GM12878 (cell line): ENCODE measurements at regions not wholly inside any gene's neighbourhood (a gene's known extent, or its start where the extent isn't known, plus 50 kb on each side); places are given as distances from the start of the nearest gene placed in this dataset.

Source experiments
- ATAC-seq: fragments of 200-7000 bp; cut with Tn5 transposase; 3 replicates; pipeline ENCODE4 v1.9.1; 2020; ENCODE audit warnings: mild to moderate bottlenecking, moderate library complexity
- BruUV-seq: library from RNA; stranded (reverse); fragments of 400-500 nt; replicated peaks from 2 replicates; lab custom pipeline; 2021; lab: Mats Ljungman, UMichigan
- CTCF ChIA-PET: fragments of 300-600 bp; sonication (Branson Sonifier 250); formaldehyde crosslinking; extraction: SDS; loops from one replicate; lab custom pipeline; 2021; ENCODE audit warnings: inconsistent platforms; lab: Yijun Ruan, JAX
- POLR2A ChIA-PET: fragments of 350-600 bp; formaldehyde crosslinking; extraction: SDS; loops from one replicate; lab custom pipeline; 2021; ENCODE audit warnings: inconsistent platforms; lab: Charles Lee
- RAD21 ChIA-PET: fragments of 300-600 bp; sonication (Branson Sonifier 250); formaldehyde crosslinking; loops from one replicate; lab custom pipeline; 2023; ENCODE audit warnings: antibody characterized with exemption; ENCODE audit not compliant: unreplicated experiment; lab: Charles Lee
- SMC1A ChIA-PET: fragments of 300-600 bp; sonication (Branson Sonifier 250); formaldehyde crosslinking; loops from one replicate; lab custom pipeline; 2023; ENCODE audit not compliant: unreplicated experiment, uncharacterized antibody; lab: Charles Lee
- DNase-seq: peaks from one replicate; pipeline ENCODE4 v3.0.0-alpha.2; 2011; ENCODE audit warnings: low read depth, low spot score
- FAIRE-seq: peaks from 3 replicates; lab custom pipeline; 2011; peaks lifted over from hg19 to GRCh38; lab: Jason Lieb, UNC
- H2AFZ ChIP-seq: 2 replicates; pipeline ENCODE4 v1.6.0; 2011; ENCODE audit warnings: low read depth, low read length, control low read depth; ENCODE audit not compliant: control insufficient read depth
- H3K27ac ChIP-seq: 2 replicates; pipeline ENCODE4 v1.5.1; 2011; ENCODE audit warnings: control low read depth; ENCODE audit not compliant: control insufficient read depth, insufficient read depth
- H3K27me3 ChIP-seq, 2 experiments: replicated peaks in 1 of 2; 2 replicates each; pipeline versions ENCODE4 v1.6.0 to v1.6.1; 2011; ENCODE audit warnings: low read length in 1 of 2; ENCODE audit not compliant: control insufficient read depth in 2 of 2, insufficient read depth in 2 of 2
- H3K36me3 ChIP-seq, 2 experiments: 2 replicates each; pipeline ENCODE4 v1.5.1; 2011; ENCODE audit warnings: low read length in 1 of 2; ENCODE audit not compliant: control insufficient read depth in 2 of 2, insufficient read depth in 2 of 2
- H3K4me1 ChIP-seq: 2 replicates; pipeline ENCODE4 v1.6.1; 2011; ENCODE audit warnings: mild to moderate bottlenecking, low read length, moderate library complexity, mixed read lengths; ENCODE audit not compliant: control insufficient read depth, insufficient read depth
- H3K4me2 ChIP-seq: 2 replicates; pipeline ENCODE4 v1.6.0; 2011; ENCODE audit warnings: control low read depth; ENCODE audit not compliant: control insufficient read depth, insufficient read depth
- H3K4me3 ChIP-seq: fragments of 200-600 bp; sonication (generic); 2 replicates; pipeline ENCODE4 v1.5.1; 2016
- H3K79me2 ChIP-seq: 2 replicates; pipeline ENCODE4 v1.6.0; 2011; ENCODE audit warnings: low read length; ENCODE audit not compliant: control insufficient read depth, insufficient read depth
- H3K9ac ChIP-seq: 2 replicates; pipeline ENCODE4 v1.8.0; 2011; ENCODE audit warnings: low read length, control low read depth, mixed read lengths; ENCODE audit not compliant: control insufficient read depth, insufficient read depth
- H3K9me3 ChIP-seq: replicated peaks from 3 replicates; pipeline ENCODE4 v1.5.1; 2011; ENCODE audit warnings: mild to moderate bottlenecking, low read length; ENCODE audit not compliant: control insufficient read depth, insufficient read depth
- H4K20me1 ChIP-seq: 2 replicates; pipeline ENCODE4 v1.6.0; 2011; ENCODE audit not compliant: control insufficient read depth, insufficient read depth
- ATF7 ChIP-seq: fragments of 450-650 bp; IDR thresholded peaks from 2 replicates; pipeline ENCODE4 v1.6.1; 2016; ENCODE audit warnings: low read depth, mild to moderate bottlenecking
- CTCF ChIP-seq, 3 experiments: IDR thresholded peaks in 2 of 3; conservative IDR thresholded peaks in 1 of 3; 2 replicates each; pipeline ENCODE4 v1.5.1; 2011; ENCODE audit warnings: low read depth in 3 of 3, low read length in 3 of 3, mild to moderate bottlenecking in 3 of 3, control low read depth in 2 of 3, moderate library complexity in 2 of 3, inconsistent platforms in 1 of 3, mixed read lengths in 1 of 3; ENCODE audit not compliant: control insufficient read depth in 2 of 3, insufficient read depth in 1 of 3; ENCODE audit errors: extremely low read depth in 1 of 3
- EED ChIP-seq: sonication (generic); IDR thresholded peaks from 2 replicates; pipeline ENCODE4 v1.6.1; 2016; ENCODE audit warnings: antibody characterized with exemption, low read depth
- KAT2A ChIP-seq: conservative IDR thresholded peaks from 2 replicates; pipeline ENCODE4 v1.6.1; 2011; ENCODE audit warnings: low read depth, low read length; ENCODE audit not compliant: control insufficient read depth
- KDM1A ChIP-seq: fragments of 200-600 bp; sonication (generic); IDR thresholded peaks from 2 replicates; pipeline ENCODE4 v1.6.1; 2016; ENCODE audit warnings: borderline replicate concordance
- RELB ChIP-seq: fragments of 450-650 bp; IDR thresholded peaks from 2 replicates; pipeline ENCODE4 v1.6.1; 2017; ENCODE audit warnings: low read depth, mild to moderate bottlenecking, moderate library complexity
- SMC3 ChIP-seq: IDR thresholded peaks from 2 replicates; pipeline ENCODE4 v1.6.1; 2011; ENCODE audit warnings: low read length, improper control_type of control experiment, borderline replicate concordance
- SUPT20H ChIP-seq: IDR thresholded peaks from 2 replicates; pipeline ENCODE4 v1.6.1; 2011; ENCODE audit warnings: low read depth, mild to moderate bottlenecking, low read length, moderate library complexity, borderline replicate concordance; ENCODE audit not compliant: control insufficient read depth
- TAF1 ChIP-seq: IDR thresholded peaks from 2 replicates; pipeline ENCODE4 v1.6.1; 2011; ENCODE audit warnings: mild to moderate bottlenecking, low read depth, low read length, borderline replicate concordance
- TCF7 ChIP-seq: IDR thresholded peaks from 2 replicates; pipeline ENCODE4 v1.6.1; 2014; ENCODE audit warnings: antibody characterized with exemption, borderline replicate concordance
- WRNIP1 ChIP-seq: IDR thresholded peaks from 2 replicates; pipeline ENCODE4 v1.6.1; 2011; ENCODE audit warnings: low read depth, low read length, improper control_type of control experiment, borderline replicate concordance
- ZNF24 ChIP-seq: fragments of 450-650 bp; IDR thresholded peaks from 2 replicates; pipeline ENCODE4 v1.6.1; 2017; ENCODE audit warnings: antibody characterized with exemption, mild to moderate bottlenecking
- ZZZ3 ChIP-seq: IDR thresholded peaks from 2 replicates; pipeline ENCODE4 v1.6.1; 2011; ENCODE audit warnings: low read depth; ENCODE audit not compliant: control insufficient read depth, insufficient read length
- in situ Hi-C: fragments of 300-500 bp; cut with MboI; formaldehyde crosslinking; loops from 9 replicates; pipeline ENCODE4 v1.14.3; 2018; ENCODE audit warnings: mixed read lengths
- intact Hi-C: fragments of 100-400 bp; cut with micrococcal nuclease; formaldehyde crosslinking; loops from one replicate; pipeline ENCODE4 v1.14.2; 2022; ENCODE audit not compliant: unreplicated experiment

GRCh38 chr9:73682789-73683188 lies 531.1 kb downstream of the ANXA1 start:
- H3K9me3 ChIP-seq = no peaks in the 10 kb centered on the region
- RAD21 ChIA-PET = interaction anchor here (0.6 kb wide), 1 partner anchor 849 kb away, joined by 3 read pairs; no protein-coding TSS in a partner anchor
- POLR2A ChIA-PET = no interaction called here
- H3K27me3 ChIP-seq = no peaks in the 10 kb centered on the region
- TF ChIP-seq TCF7 (no peak), WRNIP1 (no peak), KDM1A (no peak), ZNF24 (no peak)
- no peaks in the 10 kb centered on the region for H3K79me2 ChIP-seq
- no TSS peak for BruUV-seq
- SMC1A ChIA-PET = interaction anchor here (1.4 to 2.7 kb wide), 2 partner anchors 482 to 696 kb away, joined by 5 to 14 read pairs; no protein-coding TSS in a partner anchor
- FAIRE-seq = no peak
- no peaks in the 10 kb centered on the region for H3K36me3 ChIP-seq
- no peak for ATAC-seq
- DNase-seq = no peak
- H3K4me3 ChIP-seq = no peak overlapping the region
- H3K27ac ChIP-seq = no peak overlapping the region
- no peak overlapping the region for H3K9ac ChIP-seq
- no peak overlapping the region for H3K4me2 ChIP-seq
- CTCF ChIA-PET = interaction anchor here (0.6 to 2.8 kb wide), 6 partner anchors 332 to 1061 kb away, joined by 3 to 15 read pairs (median 6); no protein-coding TSS in a partner anchor
- H4K20me1 ChIP-seq = no peaks in the 10 kb centered on the region
- in situ Hi-C loops = loop anchor here (10.0 to 25.0 kb wide), 3 partner anchors 702 to 1055 kb away; no protein-coding TSS in a partner anchor
- no peak overlapping the region for H2AFZ ChIP-seq
- intact Hi-C loops = loop anchor here (2.0 kb wide), 1 partner anchor 1060 kb away; no protein-coding TSS in a partner anchor
- H3K4me1 ChIP-seq = no peaks in the 10 kb centered on the region

GRCh38 chr9:73683862-73684591 lies 532.4 kb downstream of the ANXA1 start:
- H3K9ac ChIP-seq = no peak overlapping the region
- in situ Hi-C loops (loop anchor here (10.0 to 25.0 kb wide), 3 partner anchors 701 to 1053 kb away; no protein-coding TSS in a partner anchor), intact Hi-C loops (loop anchor here (1.0 to 2.0 kb wide), 5 partner anchors 597 to 1059 kb away; no protein-coding TSS in a partner anchor)
- no peaks in the 10 kb centered on the region for H3K79me2 ChIP-seq
- no peaks in the 10 kb centered on the region for H3K27me3 ChIP-seq
- H3K4me1 ChIP-seq = no peaks in the 10 kb centered on the region
- H3K4me2 ChIP-seq = no peak overlapping the region
- FAIRE-seq (peak; percentile 7), DNase-seq (no peak), ATAC-seq (peak; percentile 87)
- BruUV-seq = no TSS peak
- ChIA-PET CTCF (interaction anchor here (0.7 to 2.8 kb wide), 17 partner anchors 9 to 1090 kb away, joined by 3 to 15 read pairs (median 4); no protein-coding TSS in a partner anchor), RAD21 (interaction anchor here (1.1 to 1.4 kb wide), 2 partner anchors 694 to 695 kb away, joined by 4 to 5 read pairs; no protein-coding TSS in a partner anchor), SMC1A (interaction anchor here (0.8 to 2.7 kb wide), 5 partner anchors 483 to 889 kb away, joined by 3 to 14 read pairs (median 3); no protein-coding TSS in a partner anchor), POLR2A (no interaction called here)
- H2AFZ ChIP-seq = 0 out of 2 replicates have a peak overlapping the region, but pooled peaks have one; percentile 2
- no peaks in the 10 kb centered on the region for H3K9me3 ChIP-seq
- H4K20me1 ChIP-seq = no peaks in the 10 kb centered on the region
- H3K36me3 ChIP-seq = no peaks in the 10 kb centered on the region
- H3K27ac ChIP-seq = no peak overlapping the region
- H3K4me3 ChIP-seq = no peak overlapping the region
- no peak for TF ChIP-seq EED
- no peak for TF ChIP-seq KAT2A
- TF ChIP-seq RELB = no peak
- TF ChIP-seq ATF7 = no peak
- no peak for TF ChIP-seq TAF1
- TF ChIP-seq SUPT20H = no peak
- peak; percentile 47 to 67 (median 53); a peak in 5 of 6 replicates for TF ChIP-seq CTCF (IDR thresholded peaks at IDR 0.05 in 2 of 3, conservative IDR thresholded peaks at IDR 0.05 in 1 of 3; ENCODE audit: control insufficient read depth in 2 of 3, extremely low read depth in 1 of 3, insufficient read depth in 1 of 3, low read depth in 3 of 3, low read length in 3 of 3)
- peak; percentile 72 for TF ChIP-seq SMC3
- no peak for TF ChIP-seq ZZZ3
